UCSD-AML1 (cell line): ENCODE measurements at regions not wholly inside any gene's neighbourhood (a gene's known extent, or its start where the extent isn't known, plus 50 kb on each side); places are given as distances from the start of the nearest gene placed in this dataset.
"Not testable (repeated sequence)": the region's sequence is repeated elsewhere in the genome, so short reads cannot be mapped to it uniquely, and the experiment has no call there.

Experiments
- DNase-seq: peaks from one replicate; lab custom pipeline; 2025; ENCODE audit not compliant: unreplicated experiment; lab: John Stamatoyannopoulos, UW

GRCh38 chr6:81625216-81625615 is 127.3 kb downstream of the TENT5A start:
- DNase-seq: no peak

- no peak for DNase-seq
These were observed 128.0 kb downstream of the TENT5A start for GRCh38 chr6:81624453-81624852.

- no peak for DNase-seq
These were observed 129.2 kb downstream of the TENT5A start for GRCh38 chr6:81623106-81623759.

GRCh38 chr6:81621816-81622395 is 130.6 kb downstream of the TENT5A start:
- DNase-seq: no peak

- no peak for DNase-seq
These were observed 138.2 kb downstream of the TENT5A start for GRCh38 chr6:81614292-81614691.

- DNase-seq: no peak
These were observed 138.9 kb downstream of the TENT5A start for GRCh38 chr6:81613606-81614005.

- no peak for DNase-seq
These were observed 140.3 kb downstream of the TENT5A start for GRCh38 chr6:81612136-81612535.

- no peak for DNase-seq
These were observed 142.7 kb downstream of the TENT5A start for GRCh38 chr6:81609736-81610135.

- DNase-seq: no peak
These were observed 143.7 kb downstream of the TENT5A start for GRCh38 chr6:81608776-81609175.

- DNase-seq: no peak
These were observed 145.5 kb downstream of the TENT5A start for GRCh38 chr6:81606965-81607381.

- DNase-seq: no peak
These were observed 147.0 kb downstream of the TENT5A start for GRCh38 chr6:81605526-81605925.

- no peak for DNase-seq
These were observed 150.6 kb downstream of the TENT5A start for GRCh38 chr6:81601918-81602317.

GRCh38 chr6:81600488-81600887 is 152.0 kb downstream of the TENT5A start:
- DNase-seq: not testable (repeated sequence)

GRCh38 chr6:81594501-81594900 is 158.0 kb downstream of the TENT5A start:
- no peak for DNase-seq

- DNase-seq: no peak
These were observed 162.2 kb downstream of the TENT5A start for GRCh38 chr6:81590314-81590691.

GRCh38 chr6:81589465-81590313 is 162.8 kb downstream of the TENT5A start:
- DNase-seq: no peak

- DNase-seq: not testable (repeated sequence)
These were observed 166.8 kb downstream of the TENT5A start for GRCh38 chr6:81585686-81586085.

GRCh38 chr6:81584156-81584555 is 168.3 kb downstream of the TENT5A start:
- DNase-seq: not testable (repeated sequence)

- DNase-seq: no peak
These were observed 177.0 kb downstream of the TENT5A start for GRCh38 chr6:81575442-81575841.

- DNase-seq: no peak
These were observed 180.5 kb downstream of the TENT5A start for GRCh38 chr6:81572020-81572419.

- no peak for DNase-seq
These were observed 181.8 kb downstream of the TENT5A start for GRCh38 chr6:81570681-81571080.

- no peak for DNase-seq
These were observed 183.5 kb downstream of the TENT5A start for GRCh38 chr6:81568973-81569372.
